Smooth muscle cell (in vitro differentiated cells): ENCODE measurements at regions not wholly inside any gene's neighbourhood (a gene's known extent, or its start where the extent isn't known, plus 50 kb on each side); places are given as distances from the start of the nearest gene placed in this dataset.

Experiments used
- DNase-seq: peaks from one replicate; lab custom pipeline; 2025; ENCODE audit not compliant: unreplicated experiment; lab: John Stamatoyannopoulos, UW
- H2AFZ ChIP-seq: fragments of 200-600 bp; sonication (generic); 2 replicates; pipeline ENCODE4 v1.6.0; 2016; ENCODE audit warnings: antibody characterized with exemption, low read depth, mild to moderate bottlenecking
- H3F3A ChIP-seq: fragments of 200-600 bp; sonication (generic); 2 replicates; pipeline ENCODE4 v1.6.0; 2017; ENCODE audit warnings: antibody characterized with exemption, low read depth
- H3K27ac ChIP-seq: fragments of 200-600 bp; sonication (generic); 2 replicates; pipeline ENCODE4 v1.5.1; 2016; ENCODE audit warnings: low read depth, mild to moderate bottlenecking
- H3K27me3 ChIP-seq: fragments of 200-600 bp; sonication (generic); 2 replicates; pipeline ENCODE4 v1.6.1; 2016; ENCODE audit warnings: low read depth, mild to moderate bottlenecking
- H3K36me3 ChIP-seq: fragments of 200-600 bp; sonication (generic); 2 replicates; pipeline ENCODE4 v1.5.1; 2016; ENCODE audit warnings: low read depth
- H3K4me1 ChIP-seq: fragments of 200-600 bp; sonication (generic); 2 replicates; pipeline ENCODE4 v1.5.1; 2016; ENCODE audit warnings: low read depth
- H3K4me2 ChIP-seq: fragments of 200-600 bp; sonication (generic); 2 replicates; pipeline ENCODE4 v1.6.0; 2016; ENCODE audit warnings: mild to moderate bottlenecking
- H3K4me3 ChIP-seq: fragments of 200-600 bp; sonication (generic); 2 replicates; pipeline ENCODE4 v1.5.1; 2016; ENCODE audit warnings: mild to moderate bottlenecking
- H3K79me2 ChIP-seq: fragments of 200-600 bp; sonication (generic); 2 replicates; pipeline ENCODE4 v1.6.0; 2016; ENCODE audit warnings: low read depth, mild to moderate bottlenecking
- H3K9ac ChIP-seq: fragments of 200-600 bp; sonication (generic); 2 replicates; pipeline ENCODE4 v1.6.0; 2016; ENCODE audit warnings: low read depth
- H3K9me3 ChIP-seq: fragments of 200-600 bp; sonication (generic); replicated peaks from 2 replicates; pipeline ENCODE4 v1.5.1; 2016; ENCODE audit warnings: low read depth
- H4K20me1 ChIP-seq: fragments of 200-600 bp; sonication (generic); 2 replicates; pipeline ENCODE4 v1.6.0; 2016; ENCODE audit warnings: low read depth
- WGBS: methylation state at CpG from one replicate; pipeline ENCODE4 v1.1.7; 2016; ENCODE audit warnings: low lambda C conversion rate; 5-methylcytosine and 5-hydroxymethylcytosine counted together
- TF ChIP-seq, protein P1 (sequence below): fragments of 200-600 bp; sonication (generic); IDR thresholded peaks from 2 replicates; pipeline ENCODE4 v1.5.1; 2017; ENCODE audit warnings: borderline replicate concordance, mild to moderate bottlenecking, antibody characterized with exemption; ENCODE audit not compliant: insufficient read depth, poor library complexity, severe bottlenecking

DNA sequence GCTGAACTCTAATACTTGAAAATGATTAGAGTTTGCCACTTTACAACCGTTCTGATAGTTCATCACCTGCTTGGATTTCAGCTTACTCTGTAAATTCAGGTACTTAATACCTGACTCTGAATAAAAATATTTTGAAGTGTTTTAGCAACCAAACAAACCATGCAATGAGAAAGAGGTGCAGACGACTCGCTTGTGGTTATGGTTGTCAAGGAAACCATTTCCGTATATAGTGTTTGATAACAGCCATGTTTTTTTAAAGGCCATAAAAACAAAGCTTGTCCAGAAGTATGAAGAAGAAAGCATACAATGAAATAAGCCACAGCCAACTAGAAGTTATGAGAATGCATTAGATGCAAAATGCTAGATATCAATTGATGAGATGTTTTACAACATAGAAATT, 167.2 kb upstream of the HMCN1 start:
- Histone ChIP-seq H3K9ac (peak overlapping the region; percentile 89), H3K4me3 (no peak overlapping the region), H3K9me3 (no peaks in the 10 kb centered on the region), H2AFZ (no peak overlapping the region), H3K4me1 (peaks cover 12% of the 10 kb centered on the region), H3K27ac (peak overlapping the region; percentile 97), H3K27me3 (no peaks in the 10 kb centered on the region), H3K36me3 (no peaks in the 10 kb centered on the region), H4K20me1 (no peaks in the 10 kb centered on the region), H3K79me2 (no peaks in the 10 kb centered on the region), H3F3A (peaks cover 13% of the 10 kb centered on the region), H3K4me2 (peak overlapping the region; percentile 48)
- no peak for DNase-seq
- WGBS = 23% methylated on average over 4 of the region's 4 CpGs
- TF ChIP-seq, protein P1, sequence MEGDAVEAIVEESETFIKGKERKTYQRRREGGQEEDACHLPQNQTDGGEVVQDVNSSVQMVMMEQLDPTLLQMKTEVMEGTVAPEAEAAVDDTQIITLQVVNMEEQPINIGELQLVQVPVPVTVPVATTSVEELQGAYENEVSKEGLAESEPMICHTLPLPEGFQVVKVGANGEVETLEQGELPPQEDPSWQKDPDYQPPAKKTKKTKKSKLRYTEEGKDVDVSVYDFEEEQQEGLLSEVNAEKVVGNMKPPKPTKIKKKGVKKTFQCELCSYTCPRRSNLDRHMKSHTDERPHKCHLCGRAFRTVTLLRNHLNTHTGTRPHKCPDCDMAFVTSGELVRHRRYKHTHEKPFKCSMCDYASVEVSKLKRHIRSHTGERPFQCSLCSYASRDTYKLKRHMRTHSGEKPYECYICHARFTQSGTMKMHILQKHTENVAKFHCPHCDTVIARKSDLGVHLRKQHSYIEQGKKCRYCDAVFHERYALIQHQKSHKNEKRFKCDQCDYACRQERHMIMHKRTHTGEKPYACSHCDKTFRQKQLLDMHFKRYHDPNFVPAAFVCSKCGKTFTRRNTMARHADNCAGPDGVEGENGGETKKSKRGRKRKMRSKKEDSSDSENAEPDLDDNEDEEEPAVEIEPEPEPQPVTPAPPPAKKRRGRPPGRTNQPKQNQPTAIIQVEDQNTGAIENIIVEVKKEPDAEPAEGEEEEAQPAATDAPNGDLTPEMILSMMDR = no peak

DNA sequence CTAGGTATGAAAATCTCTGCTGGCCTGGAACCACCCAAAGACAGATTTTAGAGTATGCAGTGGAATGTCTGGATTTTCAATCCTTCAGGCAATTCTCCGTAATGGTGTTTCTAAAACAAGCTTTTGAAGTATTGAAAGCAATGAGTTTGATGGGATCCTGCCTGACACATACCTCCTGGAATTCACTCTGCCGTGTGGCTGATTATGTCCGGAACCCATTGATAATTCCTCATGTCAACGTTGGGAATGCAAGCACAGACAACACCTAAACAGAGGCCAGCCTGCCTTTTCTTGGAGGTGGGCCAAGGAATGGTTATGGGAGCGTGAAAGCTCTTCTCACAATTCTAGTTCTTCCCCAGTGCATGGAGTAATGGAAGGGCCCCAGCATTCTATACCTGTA, 168.9 kb upstream of the HMCN1 start:
- Histone ChIP-seq H3K27me3 (no peaks in the 10 kb centered on the region), H3K4me2 (peak overlapping the region; percentile 32), H3K9ac (no peak overlapping the region), H3K4me1 (peaks cover 12% of the 10 kb centered on the region), H3F3A (peaks cover 13% of the 10 kb centered on the region), H2AFZ (no peak overlapping the region), H3K27ac (peak overlapping the region; percentile 97), H3K4me3 (no peak overlapping the region), H3K36me3 (no peaks in the 10 kb centered on the region), H3K79me2 (no peaks in the 10 kb centered on the region), H3K9me3 (no peaks in the 10 kb centered on the region), H4K20me1 (no peaks in the 10 kb centered on the region)
- DNase-seq = no peak
- TF ChIP-seq, protein P1 = no peak
- 33% methylated on average over 5 of the region's 5 CpGs for WGBS

DNA sequence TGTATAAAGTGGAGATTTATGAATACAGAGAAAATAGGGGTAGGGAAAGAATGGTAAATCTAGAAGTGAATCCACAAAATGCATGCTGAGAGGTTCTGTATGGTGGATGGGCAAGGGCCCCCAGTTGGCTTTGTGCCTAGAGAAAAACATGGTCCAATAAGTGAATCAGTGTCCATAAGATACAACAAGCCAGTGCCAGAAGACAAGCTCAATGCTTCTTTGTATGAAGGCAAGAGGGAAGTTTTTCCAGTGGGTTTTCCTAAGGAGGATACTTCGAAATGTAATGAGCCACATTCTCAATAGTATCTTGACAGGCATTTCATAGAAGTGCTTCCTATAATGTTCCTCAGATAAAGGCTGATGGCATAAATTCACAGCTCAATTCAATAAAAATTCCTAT, 169.4 kb upstream of the HMCN1 start:
- Histone ChIP-seq H3F3A (peaks cover 13% of the 10 kb centered on the region), H3K4me2 (peak overlapping the region; percentile 32), H3K4me3 (no peak overlapping the region), H2AFZ (no peak overlapping the region), H3K79me2 (no peaks in the 10 kb centered on the region), H3K27me3 (no peaks in the 10 kb centered on the region), H3K4me1 (peaks cover 12% of the 10 kb centered on the region), H4K20me1 (no peaks in the 10 kb centered on the region), H3K9ac (peak overlapping the region; percentile 16), H3K36me3 (no peaks in the 10 kb centered on the region), H3K27ac (peak overlapping the region; percentile 97), H3K9me3 (no peaks in the 10 kb centered on the region)
- TF ChIP-seq, protein P1 = no peak
- WGBS = 74% methylated on average over 1 of the region's 1 CpG
- no peak for DNase-seq
